ENCODE measurements at regions not wholly inside any gene's neighbourhood (a gene's known extent, or its start where the extent isn't known, plus 50 kb on each side); places are given as distances from the start of the nearest gene placed in this dataset.

DNA sequence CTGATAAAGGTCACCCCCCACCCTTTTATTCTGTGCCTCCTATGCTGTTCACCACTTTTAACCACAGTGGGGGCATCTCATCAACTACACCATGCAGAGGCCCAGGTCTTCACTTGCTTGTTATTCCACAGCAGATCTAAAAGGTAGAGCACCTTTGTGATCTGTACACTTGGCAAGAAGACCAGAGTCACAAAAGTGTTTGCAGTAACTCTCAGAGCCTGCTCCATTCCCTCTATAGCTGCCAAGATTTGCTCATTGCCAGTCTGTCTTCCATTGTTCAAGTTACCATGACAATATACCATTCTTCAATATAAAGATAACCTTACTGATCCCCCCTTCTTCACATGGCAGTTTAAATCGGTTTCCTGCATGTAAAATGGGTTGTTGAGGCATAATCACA, 180.0 kb downstream of the TOX3 start:
- DNase-seq (ENCODE audit: low spot score) (no peak), ATAC-seq (no peak)
- H3K4me3 Mint-ChIP-seq, result no peak overlapping the region

More for the DNA sequence above, 180.0 kb downstream of the TOX3 start:
- Histone ChIP-seq H3K9me2 (ENCODE audit: insufficient read depth) (peaks cover 4% of the 10 kb centered on the region; the same call in 1 of the 2 replicates), H3F3A (replicated peaks; ENCODE audit: low read depth) (no peaks in the 10 kb centered on the region), H3K27ac (ENCODE audit: low read depth) (no peak overlapping the region), H4K20me1 (replicated peaks; ENCODE audit: insufficient read depth) (no peaks in the 10 kb centered on the region), H2AFZ (no peak overlapping the region), H3K79me2 (replicated peaks; ENCODE audit: insufficient read depth) (no peaks in the 10 kb centered on the region), H3K27me3 (ENCODE audit: insufficient read depth) (no peaks in the 10 kb centered on the region), H3K4me3 (no peak overlapping the region), H3K4me2 (no peak overlapping the region), H3K4me1 (ENCODE audit: insufficient read depth) (no peaks in the 10 kb centered on the region), H3K36me3 (ENCODE audit: insufficient read depth) (no peaks in the 10 kb centered on the region)
- H3K4me1 Mint-ChIP-seq, result no peaks in the 10 kb centered on the region
- H3K27me3 Mint-ChIP-seq (ENCODE audit: insufficient read depth, low read depth, poor library complexity), result peaks cover 2% of the 10 kb centered on the region
- no peak overlapping the region for H3K27ac Mint-ChIP-seq
- TF ChIP-seq ZNF331 (CRISPR knock-in tag; IDR thresholded peaks at IDR 0.05; ENCODE audit: low read depth) (no peak), JUNB (IDR thresholded peaks at IDR 0.05; ENCODE audit: unreplicated experiment) (no peak), POLR2AphosphoS5 (IDR thresholded peaks at IDR 0.05; ENCODE audit: low read depth) (no peak), STAT1 (IDR thresholded peaks at IDR 0.05; ENCODE audit: unreplicated experiment) (no peak), EZH2phosphoT487 (IDR thresholded peaks at IDR 0.05; ENCODE audit: unreplicated experiment) (no peak), NANOG (IDR thresholded peaks at IDR 0.05; ENCODE audit: borderline replicate concordance) (no peak), ZNF114 (CRISPR knock-in tag; IDR thresholded peaks at IDR 0.05) (no peak), EZH2 (IDR thresholded peaks at IDR 0.05; ENCODE audit: low read depth, unreplicated experiment) (no peak), CREB1 (CRISPR knock-in tag; IDR thresholded peaks at IDR 0.05; ENCODE audit: low read depth) (no peak)
- TF ChIP-seq, protein P1, sequence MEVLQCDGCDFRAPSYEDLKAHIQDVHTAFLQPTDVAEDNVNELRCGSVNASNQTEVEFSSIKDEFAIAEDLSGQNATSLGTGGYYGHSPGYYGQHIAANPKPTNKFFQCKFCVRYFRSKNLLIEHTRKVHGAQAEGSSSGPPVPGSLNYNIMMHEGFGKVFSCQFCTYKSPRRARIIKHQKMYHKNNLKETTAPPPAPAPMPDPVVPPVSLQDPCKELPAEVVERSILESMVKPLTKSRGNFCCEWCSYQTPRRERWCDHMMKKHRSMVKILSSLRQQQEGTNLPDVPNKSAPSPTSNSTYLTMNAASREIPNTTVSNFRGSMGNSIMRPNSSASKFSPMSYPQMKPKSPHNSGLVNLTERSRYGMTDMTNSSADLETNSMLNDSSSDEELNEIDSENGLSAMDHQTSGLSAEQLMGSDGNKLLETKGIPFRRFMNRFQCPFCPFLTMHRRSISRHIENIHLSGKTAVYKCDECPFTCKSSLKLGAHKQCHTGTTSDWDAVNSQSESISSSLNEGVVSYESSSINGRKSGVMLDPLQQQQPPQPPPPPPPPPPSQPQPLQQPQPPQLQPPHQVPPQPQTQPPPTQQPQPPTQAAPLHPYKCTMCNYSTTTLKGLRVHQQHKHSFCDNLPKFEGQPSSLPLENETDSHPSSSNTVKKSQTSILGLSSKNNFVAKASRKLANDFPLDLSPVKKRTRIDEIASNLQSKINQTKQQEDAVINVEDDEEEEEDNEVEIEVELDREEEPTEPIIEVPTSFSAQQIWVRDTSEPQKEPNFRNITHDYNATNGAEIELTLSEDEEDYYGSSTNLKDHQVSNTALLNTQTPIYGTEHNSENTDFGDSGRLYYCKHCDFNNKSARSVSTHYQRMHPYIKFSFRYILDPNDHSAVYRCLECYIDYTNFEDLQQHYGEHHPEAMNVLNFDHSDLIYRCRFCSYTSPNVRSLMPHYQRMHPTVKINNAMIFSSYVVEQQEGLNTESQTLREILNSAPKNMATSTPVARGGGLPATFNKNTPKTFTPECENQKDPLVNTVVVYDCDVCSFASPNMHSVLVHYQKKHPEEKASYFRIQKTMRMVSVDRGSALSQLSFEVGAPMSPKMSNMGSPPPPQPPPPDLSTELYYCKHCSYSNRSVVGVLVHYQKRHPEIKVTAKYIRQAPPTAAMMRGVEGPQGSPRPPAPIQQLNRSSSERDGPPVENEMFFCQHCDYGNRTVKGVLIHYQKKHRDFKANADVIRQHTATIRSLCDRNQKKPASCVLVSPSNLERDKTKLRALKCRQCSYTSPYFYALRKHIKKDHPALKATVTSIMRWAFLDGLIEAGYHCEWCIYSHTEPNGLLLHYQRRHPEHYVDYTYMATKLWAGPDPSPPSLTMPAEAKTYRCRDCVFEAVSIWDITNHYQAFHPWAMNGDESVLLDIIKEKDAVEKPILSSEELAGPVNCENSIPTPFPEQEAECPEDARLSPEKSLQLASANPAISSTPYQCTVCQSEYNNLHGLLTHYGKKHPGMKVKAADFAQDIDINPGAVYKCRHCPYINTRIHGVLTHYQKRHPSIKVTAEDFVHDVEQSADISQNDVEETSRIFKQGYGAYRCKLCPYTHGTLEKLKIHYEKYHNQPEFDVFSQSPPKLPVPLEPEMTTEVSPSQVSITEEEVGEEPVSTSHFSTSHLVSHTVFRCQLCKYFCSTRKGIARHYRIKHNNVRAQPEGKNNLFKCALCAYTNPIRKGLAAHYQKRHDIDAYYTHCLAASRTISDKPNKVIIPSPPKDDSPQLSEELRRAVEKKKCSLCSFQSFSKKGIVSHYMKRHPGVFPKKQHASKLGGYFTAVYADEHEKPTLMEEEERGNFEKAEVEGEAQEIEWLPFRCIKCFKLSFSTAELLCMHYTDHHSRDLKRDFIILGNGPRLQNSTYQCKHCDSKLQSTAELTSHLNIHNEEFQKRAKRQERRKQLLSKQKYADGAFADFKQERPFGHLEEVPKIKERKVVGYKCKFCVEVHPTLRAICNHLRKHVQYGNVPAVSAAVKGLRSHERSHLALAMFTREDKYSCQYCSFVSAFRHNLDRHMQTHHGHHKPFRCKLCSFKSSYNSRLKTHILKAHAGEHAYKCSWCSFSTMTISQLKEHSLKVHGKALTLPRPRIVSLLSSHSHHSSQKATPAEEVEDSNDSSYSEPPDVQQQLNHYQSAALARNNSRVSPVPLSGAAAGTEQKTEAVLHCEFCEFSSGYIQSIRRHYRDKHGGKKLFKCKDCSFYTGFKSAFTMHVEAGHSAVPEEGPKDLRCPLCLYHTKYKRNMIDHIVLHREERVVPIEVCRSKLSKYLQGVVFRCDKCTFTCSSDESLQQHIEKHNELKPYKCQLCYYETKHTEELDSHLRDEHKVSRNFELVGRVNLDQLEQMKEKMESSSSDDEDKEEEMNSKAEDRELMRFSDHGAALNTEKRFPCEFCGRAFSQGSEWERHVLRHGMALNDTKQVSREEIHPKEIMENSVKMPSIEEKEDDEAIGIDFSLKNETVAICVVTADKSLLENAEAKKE (CRISPR knock-in tag; IDR thresholded peaks at IDR 0.05), result no peak
- TF ChIP-seq, protein P2, sequence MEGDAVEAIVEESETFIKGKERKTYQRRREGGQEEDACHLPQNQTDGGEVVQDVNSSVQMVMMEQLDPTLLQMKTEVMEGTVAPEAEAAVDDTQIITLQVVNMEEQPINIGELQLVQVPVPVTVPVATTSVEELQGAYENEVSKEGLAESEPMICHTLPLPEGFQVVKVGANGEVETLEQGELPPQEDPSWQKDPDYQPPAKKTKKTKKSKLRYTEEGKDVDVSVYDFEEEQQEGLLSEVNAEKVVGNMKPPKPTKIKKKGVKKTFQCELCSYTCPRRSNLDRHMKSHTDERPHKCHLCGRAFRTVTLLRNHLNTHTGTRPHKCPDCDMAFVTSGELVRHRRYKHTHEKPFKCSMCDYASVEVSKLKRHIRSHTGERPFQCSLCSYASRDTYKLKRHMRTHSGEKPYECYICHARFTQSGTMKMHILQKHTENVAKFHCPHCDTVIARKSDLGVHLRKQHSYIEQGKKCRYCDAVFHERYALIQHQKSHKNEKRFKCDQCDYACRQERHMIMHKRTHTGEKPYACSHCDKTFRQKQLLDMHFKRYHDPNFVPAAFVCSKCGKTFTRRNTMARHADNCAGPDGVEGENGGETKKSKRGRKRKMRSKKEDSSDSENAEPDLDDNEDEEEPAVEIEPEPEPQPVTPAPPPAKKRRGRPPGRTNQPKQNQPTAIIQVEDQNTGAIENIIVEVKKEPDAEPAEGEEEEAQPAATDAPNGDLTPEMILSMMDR (conservative IDR thresholded peaks at IDR 0.05; ENCODE audit: low read depth in 2 of 2), result no peak
- TF ChIP-seq, protein P3, sequence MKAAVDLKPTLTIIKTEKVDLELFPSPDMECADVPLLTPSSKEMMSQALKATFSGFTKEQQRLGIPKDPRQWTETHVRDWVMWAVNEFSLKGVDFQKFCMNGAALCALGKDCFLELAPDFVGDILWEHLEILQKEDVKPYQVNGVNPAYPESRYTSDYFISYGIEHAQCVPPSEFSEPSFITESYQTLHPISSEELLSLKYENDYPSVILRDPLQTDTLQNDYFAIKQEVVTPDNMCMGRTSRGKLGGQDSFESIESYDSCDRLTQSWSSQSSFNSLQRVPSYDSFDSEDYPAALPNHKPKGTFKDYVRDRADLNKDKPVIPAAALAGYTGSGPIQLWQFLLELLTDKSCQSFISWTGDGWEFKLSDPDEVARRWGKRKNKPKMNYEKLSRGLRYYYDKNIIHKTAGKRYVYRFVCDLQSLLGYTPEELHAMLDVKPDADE (IDR thresholded peaks at IDR 0.05), result no peak
- TF ChIP-seq, protein P4, sequence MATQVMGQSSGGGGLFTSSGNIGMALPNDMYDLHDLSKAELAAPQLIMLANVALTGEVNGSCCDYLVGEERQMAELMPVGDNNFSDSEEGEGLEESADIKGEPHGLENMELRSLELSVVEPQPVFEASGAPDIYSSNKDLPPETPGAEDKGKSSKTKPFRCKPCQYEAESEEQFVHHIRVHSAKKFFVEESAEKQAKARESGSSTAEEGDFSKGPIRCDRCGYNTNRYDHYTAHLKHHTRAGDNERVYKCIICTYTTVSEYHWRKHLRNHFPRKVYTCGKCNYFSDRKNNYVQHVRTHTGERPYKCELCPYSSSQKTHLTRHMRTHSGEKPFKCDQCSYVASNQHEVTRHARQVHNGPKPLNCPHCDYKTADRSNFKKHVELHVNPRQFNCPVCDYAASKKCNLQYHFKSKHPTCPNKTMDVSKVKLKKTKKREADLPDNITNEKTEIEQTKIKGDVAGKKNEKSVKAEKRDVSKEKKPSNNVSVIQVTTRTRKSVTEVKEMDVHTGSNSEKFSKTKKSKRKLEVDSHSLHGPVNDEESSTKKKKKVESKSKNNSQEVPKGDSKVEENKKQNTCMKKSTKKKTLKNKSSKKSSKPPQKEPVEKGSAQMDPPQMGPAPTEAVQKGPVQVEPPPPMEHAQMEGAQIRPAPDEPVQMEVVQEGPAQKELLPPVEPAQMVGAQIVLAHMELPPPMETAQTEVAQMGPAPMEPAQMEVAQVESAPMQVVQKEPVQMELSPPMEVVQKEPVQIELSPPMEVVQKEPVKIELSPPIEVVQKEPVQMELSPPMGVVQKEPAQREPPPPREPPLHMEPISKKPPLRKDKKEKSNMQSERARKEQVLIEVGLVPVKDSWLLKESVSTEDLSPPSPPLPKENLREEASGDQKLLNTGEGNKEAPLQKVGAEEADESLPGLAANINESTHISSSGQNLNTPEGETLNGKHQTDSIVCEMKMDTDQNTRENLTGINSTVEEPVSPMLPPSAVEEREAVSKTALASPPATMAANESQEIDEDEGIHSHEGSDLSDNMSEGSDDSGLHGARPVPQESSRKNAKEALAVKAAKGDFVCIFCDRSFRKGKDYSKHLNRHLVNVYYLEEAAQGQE (IDR thresholded peaks at IDR 0.05; ENCODE audit: unreplicated experiment), result no peak
- H3K9me3 Mint-ChIP-seq, result no peaks in the 10 kb centered on the region
- H3K36me3 Mint-ChIP-seq (ENCODE audit: low read depth), result no peaks in the 10 kb centered on the region
